GM19438 (cell line): ENCODE measurements at regions not wholly inside any gene's neighbourhood (a gene's known extent, or its start where the extent isn't known, plus 50 kb on each side); places are given as distances from the start of the nearest gene placed in this dataset.
"Not testable (repeated sequence)": the region's sequence is repeated elsewhere in the genome, so short reads cannot be mapped to it uniquely, and the experiment has no call there.

Experiments used
- ATAC-seq: cut with Tn5 transposase; IDR thresholded peaks from one replicate; pipeline ENCODE4 v1.9.1; 2021; ENCODE audit warnings: low read depth; ENCODE audit not compliant: unreplicated experiment

GRCh38 chr6:120852293-120852849 lies 481.9 kb downstream of the TBC1D32 start:
- no peak for ATAC-seq

- no peak for ATAC-seq
Observed at GRCh38 chr6:120826253-120826652, 508.0 kb downstream of the TBC1D32 start.

GRCh38 chr6:120816794-120817193 lies 517.5 kb downstream of the TBC1D32 start:
- ATAC-seq, result no peak

- ATAC-seq, result no peak
Observed at GRCh38 chr6:120805276-120805675, 529.0 kb downstream of the TBC1D32 start.

GRCh38 chr6:120804612-120805011 lies 529.7 kb downstream of the TBC1D32 start:
- no peak for ATAC-seq

- ATAC-seq, result no peak
Observed at GRCh38 chr6:120786682-120787081, 547.6 kb downstream of the TBC1D32 start.

GRCh38 chr6:120786256-120786655 lies 548.0 kb downstream of the TBC1D32 start:
- ATAC-seq, result no peak

GRCh38 chr6:120785459-120786086 lies 548.7 kb downstream of the TBC1D32 start:
- no peak for ATAC-seq

GRCh38 chr6:120779441-120779840 lies 554.8 kb downstream of the TBC1D32 start:
- ATAC-seq, result no peak

- ATAC-seq, result no peak
Observed at GRCh38 chr6:120775698-120776097, 558.6 kb downstream of the TBC1D32 start.

- no peak for ATAC-seq
Observed at GRCh38 chr6:120774275-120774674, 560.0 kb downstream of the TBC1D32 start.

- no peak for ATAC-seq
Observed at GRCh38 chr6:120771019-120771418, 563.3 kb downstream of the TBC1D32 start.

- no peak for ATAC-seq
Observed at GRCh38 chr6:120764312-120764711, 570.0 kb downstream of the TBC1D32 start.

GRCh38 chr6:120759570-120759969 lies 574.7 kb downstream of the TBC1D32 start:
- ATAC-seq, result no peak

- not testable (repeated sequence) for ATAC-seq
Observed at GRCh38 chr6:120748574-120748973, 585.7 kb downstream of the TBC1D32 start.

- ATAC-seq, result no peak
Observed at GRCh38 chr6:120736740-120737139, 597.5 kb downstream of the TBC1D32 start.

GRCh38 chr6:120735641-120736040 lies 598.6 kb downstream of the TBC1D32 start:
- ATAC-seq, result no peak

GRCh38 chr6:120711255-120711654 lies 623.0 kb downstream of the TBC1D32 start:
- no peak for ATAC-seq

GRCh38 chr6:120700001-120700400 lies 634.3 kb downstream of the TBC1D32 start:
- no peak for ATAC-seq

GRCh38 chr6:120686492-120686891 lies 647.8 kb downstream of the TBC1D32 start:
- ATAC-seq, result no peak

- no peak for ATAC-seq
Observed at GRCh38 chr6:120682145-120682544, 652.1 kb downstream of the TBC1D32 start.

- no peak for ATAC-seq
Observed at GRCh38 chr6:120681204-120681603, 653.1 kb downstream of the TBC1D32 start.

GRCh38 chr6:120675886-120676285 lies 658.4 kb downstream of the TBC1D32 start:
- no peak for ATAC-seq
